Hematopoietic multipotent progenitor cell treated with erythropoietin and hydrocortisone succinate and interleukin-3 and kit ligand, for 17 days (in vitro differentiated cells): ENCODE measurements at regions not wholly inside any gene's neighbourhood (a gene's known extent, or its start where the extent isn't known, plus 50 kb on each side); places are given as distances from the start of the nearest gene placed in this dataset.
"Not testable (repeated sequence)": the region's sequence is repeated elsewhere in the genome, so short reads cannot be mapped to it uniquely, and the experiment has no call there.

ENCODE experiments used
- DNase-seq: peaks from one replicate; pipeline ENCODE4 v3.0.0-alpha.2; 2015; ENCODE audit warnings: low spot score

DNA sequence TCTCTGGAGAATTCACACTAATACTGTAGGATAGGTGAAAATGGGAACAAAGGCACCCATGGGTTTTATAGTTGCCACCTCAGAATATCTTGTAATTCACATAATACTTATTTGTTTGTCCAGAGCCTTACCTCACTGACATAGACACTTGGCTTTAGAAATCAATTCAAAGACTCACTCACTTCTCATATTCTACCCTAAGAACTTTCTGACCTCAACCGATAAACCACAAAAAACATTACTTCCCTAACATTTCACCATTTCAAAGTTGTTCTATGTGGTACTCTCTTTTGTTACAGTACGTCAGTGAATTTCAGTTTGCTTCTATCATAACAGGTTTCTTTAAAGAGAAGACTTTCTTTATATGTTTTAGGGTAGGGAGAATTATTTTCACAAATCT, 359.3 kb downstream of the IGSF11 start:
- no peak for DNase-seq

GRCh38 chr3:118678663-118679062, 356.0 kb downstream of the IGSF11 start:
- DNase-seq = not testable (repeated sequence)

DNA sequence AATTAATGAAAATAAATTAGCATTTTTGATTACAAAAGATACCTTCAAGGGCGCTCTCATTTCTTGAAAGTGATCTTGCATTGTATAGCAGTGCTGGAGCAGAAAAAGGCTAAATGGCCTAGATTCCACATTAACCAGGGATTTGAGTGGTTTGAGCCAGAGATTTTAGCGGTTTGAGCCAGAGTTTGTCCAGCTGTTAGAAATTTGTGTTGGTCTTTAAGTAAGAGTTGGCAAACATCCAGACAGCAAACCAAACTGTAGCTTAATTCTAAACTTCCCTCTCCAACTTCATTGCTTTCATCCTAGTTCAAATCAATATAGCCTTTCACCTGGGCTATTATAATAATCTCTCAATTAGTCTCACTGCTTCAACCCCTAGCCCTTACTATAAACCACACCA, 351.7 kb downstream of the IGSF11 start:
- no peak for DNase-seq

GRCh38 chr3:118683636-118684035, 351.0 kb downstream of the IGSF11 start:
- DNase-seq = no peak

DNA sequence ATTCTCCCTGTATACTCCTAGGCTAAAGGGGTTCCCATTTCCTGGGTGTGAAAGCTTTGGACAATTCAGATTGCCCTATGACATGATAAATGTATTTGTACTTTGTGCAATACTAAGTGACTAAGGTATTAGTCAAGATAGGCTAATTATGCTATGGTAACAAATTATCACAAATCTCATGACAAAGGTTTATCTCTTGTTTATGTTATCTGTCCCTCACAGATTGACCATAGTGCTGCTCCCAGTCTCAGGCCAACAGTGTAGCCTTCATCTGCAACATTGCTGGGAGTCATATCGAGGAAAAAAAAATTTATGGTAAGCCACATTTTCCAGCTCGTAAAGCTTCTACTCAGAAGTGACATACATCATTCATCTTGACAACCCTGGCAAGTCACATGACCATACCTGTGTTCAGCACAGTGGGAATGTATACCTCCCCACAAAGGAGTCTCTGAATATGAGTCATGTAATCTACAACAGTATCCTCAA, 346.2 kb downstream of the IGSF11 start:
- DNase-seq = no peak

DNA sequence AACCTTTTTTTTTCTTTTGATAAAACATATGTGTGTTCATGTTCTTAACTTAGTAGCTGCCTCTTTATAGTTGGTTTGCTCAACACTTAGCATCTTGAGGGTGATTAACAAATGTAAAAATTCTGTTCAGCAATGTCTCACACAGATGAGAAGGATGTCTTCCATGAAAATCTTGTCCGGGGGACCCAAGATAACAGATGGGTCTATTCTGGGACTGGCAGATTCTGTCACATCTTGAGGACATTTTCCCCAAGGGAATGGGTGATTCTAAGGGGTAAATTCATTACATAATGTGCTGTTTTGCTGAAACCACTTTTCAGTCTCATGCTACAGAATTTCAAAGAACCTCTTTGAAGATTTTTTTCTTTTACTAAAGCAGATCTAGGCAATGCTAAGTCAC, 342.2 kb downstream of the IGSF11 start:
- DNase-seq = no peak

DNA sequence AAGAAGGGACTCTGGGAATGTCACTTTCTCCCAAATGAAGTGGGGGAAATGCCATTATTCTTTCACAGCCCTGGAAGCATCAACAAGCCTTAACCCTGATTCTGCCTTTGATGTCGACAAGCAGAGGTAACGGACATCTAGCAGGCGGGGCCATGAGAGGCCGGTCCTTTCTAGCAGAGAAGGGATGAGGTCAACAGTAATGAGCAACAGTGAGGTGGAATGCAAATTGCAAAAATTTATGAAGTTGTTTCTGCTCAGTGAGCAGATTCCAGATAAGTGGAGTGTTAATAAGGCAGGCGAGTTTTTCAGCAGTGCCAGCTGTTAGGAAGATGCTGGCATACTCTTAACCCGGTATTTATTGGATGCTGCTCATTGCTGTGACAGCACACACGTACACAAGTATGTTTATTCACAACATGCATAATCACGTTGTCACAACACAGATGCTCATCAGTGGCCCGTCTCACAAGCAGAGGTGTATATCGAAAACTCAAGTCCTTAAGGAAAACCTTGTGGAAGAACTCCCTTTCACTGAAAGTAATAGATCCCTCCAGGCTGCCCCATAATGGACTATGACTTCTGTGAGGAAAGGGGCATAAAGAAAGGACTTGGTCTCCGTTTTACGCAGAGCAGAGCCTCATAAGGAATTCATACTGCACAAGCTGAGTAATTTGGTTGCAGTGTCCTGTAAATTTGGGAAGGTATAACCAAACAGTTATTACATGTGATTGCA, 329.0 kb downstream of the IGSF11 start:
- DNase-seq = no peak

GRCh38 chr3:118707991-118708390, 326.7 kb downstream of the IGSF11 start:
- no peak for DNase-seq

DNA sequence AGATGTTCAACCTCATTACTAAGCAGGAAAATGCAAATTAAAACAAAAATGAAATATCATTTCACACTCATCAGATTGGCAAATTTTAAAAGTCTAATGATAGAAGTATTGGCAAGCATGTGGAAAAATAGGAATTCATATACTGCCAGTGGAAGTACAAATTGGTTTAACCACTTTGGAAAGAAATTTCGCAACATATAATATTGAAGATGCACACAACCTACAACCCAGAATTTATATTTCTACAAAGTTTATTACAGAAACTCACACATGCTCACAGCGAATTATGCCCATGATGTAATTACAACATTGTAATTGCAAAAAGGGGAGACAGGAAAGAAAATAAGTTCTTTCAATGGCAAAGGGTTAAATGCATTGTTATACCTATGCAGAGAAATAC, 324.1 kb downstream of the IGSF11 start:
- no peak for DNase-seq

- no peak for DNase-seq
Measured at GRCh38 chr3:118713502-118714207, 321.0 kb downstream of the IGSF11 start.

GRCh38 chr3:118714800-118715199, 319.8 kb downstream of the IGSF11 start:
- no peak for DNase-seq

DNA sequence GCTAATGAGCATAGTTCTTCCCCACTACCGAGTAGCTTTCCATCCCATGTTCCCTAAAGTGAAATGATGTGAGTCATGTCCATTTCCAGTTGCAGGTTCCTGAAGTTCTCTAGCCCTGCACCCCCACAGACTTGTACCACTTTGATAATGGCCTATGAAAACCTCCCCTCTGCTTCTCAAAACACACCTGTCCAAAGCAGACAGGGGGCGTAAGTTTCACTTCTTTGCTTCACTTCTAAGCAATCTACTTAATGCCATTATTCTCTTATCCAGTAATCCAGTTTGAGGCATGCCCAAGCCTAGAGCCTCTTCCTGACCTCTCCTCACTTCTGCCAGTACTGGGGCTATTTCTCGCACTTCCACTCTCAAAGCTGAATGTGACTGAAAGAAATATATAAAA, 305.1 kb downstream of the IGSF11 start:
- DNase-seq = no peak

GRCh38 chr3:118734664-118735063, 300.0 kb downstream of the IGSF11 start:
- no peak for DNase-seq

GRCh38 chr3:118736107-118736506, 298.5 kb downstream of the IGSF11 start:
- no peak for DNase-seq

DNA sequence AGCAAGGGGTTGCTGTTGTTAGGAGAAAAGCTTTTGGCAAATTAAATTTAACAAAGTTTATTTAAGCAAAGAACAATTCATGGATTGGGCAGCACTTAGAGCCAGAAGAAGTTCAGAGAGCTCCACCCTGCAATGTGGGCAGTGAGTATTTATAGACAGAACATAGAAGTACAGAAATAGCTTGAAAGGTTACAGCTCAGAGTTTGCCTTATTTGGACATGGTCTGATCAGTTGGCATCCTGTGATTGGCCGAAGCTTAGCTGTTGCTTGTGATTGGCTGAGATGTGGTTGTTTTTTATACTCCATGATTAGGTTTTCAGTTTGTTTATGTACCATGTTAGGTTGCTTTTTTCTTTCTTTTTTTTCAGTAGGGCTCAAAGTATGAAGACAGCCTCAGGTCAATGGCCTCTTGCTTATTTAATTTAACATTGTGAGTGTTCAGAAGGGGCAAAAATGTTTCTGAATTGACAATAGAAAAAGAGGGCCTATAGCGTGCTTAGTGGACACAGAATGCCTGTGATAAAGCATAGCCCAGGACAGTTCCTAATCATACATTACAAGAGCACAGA, 293.8 kb downstream of the IGSF11 start:
- DNase-seq = no peak

DNA sequence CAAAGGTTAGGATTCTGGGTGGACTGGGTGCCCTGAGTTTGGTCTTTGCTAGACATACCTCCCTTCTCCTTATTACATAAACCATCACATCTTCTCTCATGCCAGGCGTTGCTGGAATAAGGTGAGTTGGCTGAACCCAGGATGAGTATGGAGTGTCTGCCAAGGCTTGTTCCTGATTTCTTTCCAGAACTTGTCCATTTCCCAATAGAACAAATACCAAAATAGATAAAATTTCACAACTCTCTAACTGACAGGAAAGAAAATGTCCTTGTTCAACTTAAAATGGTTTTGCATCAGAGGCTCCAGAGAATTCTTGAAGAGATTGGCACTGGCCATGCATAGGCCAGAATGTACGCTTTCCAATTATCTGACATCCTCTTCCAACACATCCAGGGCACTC, 291.9 kb downstream of the IGSF11 start:
- DNase-seq = no peak

- no peak for DNase-seq
Measured at GRCh38 chr3:118744186-118744585, 290.5 kb downstream of the IGSF11 start.

- no peak for DNase-seq
Measured at GRCh38 chr3:118754406-118755252, 280.0 kb downstream of the IGSF11 start.

- DNase-seq = no peak
Measured at GRCh38 chr3:118755253-118755801, 279.3 kb downstream of the IGSF11 start.

- no peak for DNase-seq
Measured at GRCh38 chr3:118760585-118761290, 273.9 kb downstream of the IGSF11 start.

DNA sequence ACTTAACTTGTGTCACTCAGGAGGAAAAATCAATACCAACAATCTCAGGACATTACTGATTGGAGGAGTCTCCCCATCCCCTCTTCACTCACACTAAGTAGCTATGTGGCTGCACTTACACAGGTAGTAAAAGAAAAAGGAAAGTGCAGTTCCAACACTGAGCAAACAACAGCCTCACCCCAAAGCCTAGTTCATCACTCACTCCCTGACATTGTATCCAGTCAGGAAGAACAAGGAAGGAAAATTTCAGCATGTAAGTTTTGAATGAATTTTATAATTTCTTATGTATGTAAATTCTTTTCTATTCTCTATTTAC, 273.4 kb downstream of the IGSF11 start:
- DNase-seq = no peak
